Hepatocyte (in vitro differentiated cells): ENCODE measurements at regions not wholly inside any gene's neighbourhood (a gene's known extent, or its start where the extent isn't known, plus 50 kb on each side); places are given as distances from the start of the nearest gene placed in this dataset.

ENCODE experiments used
- EZH2phosphoT487 ChIP-seq: fragments of 200-600 bp; sonication (generic); IDR thresholded peaks from one replicate; pipeline ENCODE4 v1.6.1; 2018; ENCODE audit warnings: antibody characterized with exemption, mild to moderate bottlenecking, low read depth, moderate library complexity; ENCODE audit not compliant: unreplicated experiment, severe bottlenecking
- TF ChIP-seq, protein P1 (sequence below): fragments of 200-600 bp; sonication (generic); IDR thresholded peaks from 2 replicates; pipeline ENCODE4 v1.5.1; 2016; ENCODE audit warnings: antibody characterized with exemption, mild to moderate bottlenecking; ENCODE audit not compliant: poor library complexity

- TF ChIP-seq, protein P1, sequence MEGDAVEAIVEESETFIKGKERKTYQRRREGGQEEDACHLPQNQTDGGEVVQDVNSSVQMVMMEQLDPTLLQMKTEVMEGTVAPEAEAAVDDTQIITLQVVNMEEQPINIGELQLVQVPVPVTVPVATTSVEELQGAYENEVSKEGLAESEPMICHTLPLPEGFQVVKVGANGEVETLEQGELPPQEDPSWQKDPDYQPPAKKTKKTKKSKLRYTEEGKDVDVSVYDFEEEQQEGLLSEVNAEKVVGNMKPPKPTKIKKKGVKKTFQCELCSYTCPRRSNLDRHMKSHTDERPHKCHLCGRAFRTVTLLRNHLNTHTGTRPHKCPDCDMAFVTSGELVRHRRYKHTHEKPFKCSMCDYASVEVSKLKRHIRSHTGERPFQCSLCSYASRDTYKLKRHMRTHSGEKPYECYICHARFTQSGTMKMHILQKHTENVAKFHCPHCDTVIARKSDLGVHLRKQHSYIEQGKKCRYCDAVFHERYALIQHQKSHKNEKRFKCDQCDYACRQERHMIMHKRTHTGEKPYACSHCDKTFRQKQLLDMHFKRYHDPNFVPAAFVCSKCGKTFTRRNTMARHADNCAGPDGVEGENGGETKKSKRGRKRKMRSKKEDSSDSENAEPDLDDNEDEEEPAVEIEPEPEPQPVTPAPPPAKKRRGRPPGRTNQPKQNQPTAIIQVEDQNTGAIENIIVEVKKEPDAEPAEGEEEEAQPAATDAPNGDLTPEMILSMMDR: no peak
- no peak for TF ChIP-seq EZH2phosphoT487
Measured at GRCh38 chr1:38628241-38628640, 231.3 kb downstream of the RRAGC start.
